K562 (cell line): ENCODE measurements at regions not wholly inside any gene's neighbourhood (a gene's known extent, or its start where the extent isn't known, plus 50 kb on each side); places are given as distances from the start of the nearest gene placed in this dataset.

Source experiments
- ATAC-seq: fragments of 200-7000 bp; cut with Tn5 transposase; 3 replicates; pipeline ENCODE4 v1.9.1; 2020; ENCODE audit warnings: moderate library complexity
- BruUV-seq: library from RNA; stranded (reverse); fragments of 400-500 nt; replicated peaks from 2 replicates; lab custom pipeline; 2021; lab: Mats Ljungman, UMichigan
- CTCF ChIA-PET: fragments of 300-600 bp; formaldehyde crosslinking; extraction: SDS; loops from one replicate; lab custom pipeline; 2021; ENCODE audit warnings: low intra/inter-chr PET ratio; lab: Yijun Ruan, JAX
- POLR2A ChIA-PET: fragments of 300-600, 350-650 bp; sonication (Branson Sonifier 250); formaldehyde crosslinking; extraction: SDS; loops from one replicate; lab custom pipeline; 2021; ENCODE audit warnings: antibody characterized with exemption, inconsistent platforms; lab: Yijun Ruan, JAX
- DNase-seq, 4 experiments: peaks; one replicate each; pipeline versions ENCODE4 v3.0.0 to v3.0.0-alpha.2; 2011 to 2018; ENCODE audit warnings: low spot score in 3 of 4, mixed read lengths in 3 of 4; ENCODE audit errors: extremely low read depth in 1 of 4
- FAIRE-seq: peaks from 2 replicates; lab custom pipeline; 2011; peaks lifted over from hg19 to GRCh38; lab: Jason Lieb, UNC
- H2AFZ ChIP-seq: 2 replicates; pipeline ENCODE4 v1.6.0; 2011; ENCODE audit warnings: low read depth, low read length, control low read depth, inconsistent platforms
- H3K27ac ChIP-seq: fragments of 200-600 bp; 3 replicates; pipeline ENCODE4 v1.8.0; 2011; ENCODE audit warnings: low read depth, mild to moderate bottlenecking, control low read depth, inconsistent platforms, low read length, moderate library complexity, mixed read lengths; ENCODE audit errors: extremely low read depth
- H3K27me3 ChIP-seq, 2 experiments: fragments of 300-600 bp in 1 of 2; 2 replicates in 1 of 2; 3 replicates in 1 of 2; pipeline versions ENCODE4 v1.6.0 to v1.8.0; 2011; ENCODE audit warnings: inconsistent platforms in 2 of 2, low read length in 2 of 2, mild to moderate bottlenecking in 1 of 2, mixed read lengths in 1 of 2, moderate library complexity in 1 of 2; ENCODE audit not compliant: control insufficient read depth in 2 of 2, insufficient read depth in 2 of 2
- H3K36me3 ChIP-seq: fragments of 300-600 bp; 3 replicates; pipeline ENCODE4 v1.8.0; 2011; ENCODE audit warnings: mild to moderate bottlenecking, low read length, inconsistent platforms; ENCODE audit not compliant: control insufficient read depth, insufficient read depth
- H3K4me1 ChIP-seq, 2 experiments: fragments of 200-600 bp in 1 of 2; replicated peaks in 1 of 2; 2 replicates in 1 of 2; 3 replicates in 1 of 2; pipeline versions ENCODE4 v1.5.1 to v1.8.0; 2011; ENCODE audit warnings: inconsistent platforms in 2 of 2, low read length in 2 of 2, mild to moderate bottlenecking in 1 of 2, mixed read lengths in 1 of 2, moderate library complexity in 1 of 2; ENCODE audit not compliant: control insufficient read depth in 2 of 2, insufficient read depth in 2 of 2
- H3K4me2 ChIP-seq: 2 replicates; pipeline ENCODE4 v1.6.1; 2011; ENCODE audit warnings: low read length, control low read depth, inconsistent platforms, mixed read lengths; ENCODE audit not compliant: insufficient read depth
- H3K4me3 ChIP-seq: fragments of 200-600 bp; sonication (generic), shearing (Covaris generic); 2 replicates; pipeline ENCODE4 v1.5.1; 2016; ENCODE audit warnings: control low read depth, inconsistent platforms
- H3K79me2 ChIP-seq: fragments of 200-600 bp; 3 replicates; pipeline ENCODE4 v1.8.0; 2011; ENCODE audit warnings: low read length, inconsistent platforms; ENCODE audit not compliant: control insufficient read depth, insufficient read depth
- H3K9ac ChIP-seq, 2 experiments: 2 replicates each; pipeline versions ENCODE4 v1.6.0 to v1.6.1; 2011; ENCODE audit warnings: low read depth in 2 of 2, low read length in 2 of 2, control low read depth in 1 of 2, inconsistent platforms in 1 of 2, mild to moderate bottlenecking in 1 of 2, mixed read lengths in 1 of 2; ENCODE audit not compliant: insufficient read depth in 1 of 2
- H3K9me1 ChIP-seq: one replicate; pipeline ENCODE4 v1.6.0; 2011; ENCODE audit warnings: inconsistent platforms, mild to moderate bottlenecking, low read length, moderate library complexity; ENCODE audit not compliant: control insufficient read depth, insufficient read depth
- H3K9me3 ChIP-seq: replicated peaks from 2 replicates; pipeline ENCODE4 v1.5.1; 2011; ENCODE audit warnings: low read depth, low read length, inconsistent platforms; ENCODE audit not compliant: control insufficient read depth, insufficient read depth
- H4K20me1 ChIP-seq: replicated peaks from 2 replicates; pipeline ENCODE4 v1.6.1; 2011; ENCODE audit warnings: low read length, inconsistent platforms, mixed read lengths; ENCODE audit not compliant: control insufficient read depth, insufficient read depth
- CTBP1 ChIP-seq: fragments of 450-650 bp; IDR thresholded peaks from 2 replicates; pipeline ENCODE4 v1.6.1; 2016; ENCODE audit warnings: borderline replicate concordance
- DPF2 ChIP-seq: fragments of 450-650 bp; IDR thresholded peaks from 2 replicates; pipeline ENCODE4 v1.6.1; 2016
- HMGN3 ChIP-seq: IDR thresholded peaks from 2 replicates; pipeline ENCODE4 v1.6.1; 2011; ENCODE audit warnings: borderline replicate concordance, low read depth, mild to moderate bottlenecking, mixed read lengths, low read length; ENCODE audit not compliant: insufficient read length; ENCODE audit errors: extremely low read depth
- MAZ ChIP-seq, 2 experiments: fragments of 450-650 bp in 1 of 2; sonication (generic) in 1 of 2; formaldehyde crosslinking; IDR thresholded peaks in 1 of 2; conservative IDR thresholded peaks in 1 of 2; 2 replicates each; pipeline versions ENCODE4 v1.4.0 to v1.5.0; 2020; ENCODE audit warnings: mild to moderate bottlenecking in 1 of 2, missing genetic modification reagents in 1 of 2
- MEF2D ChIP-seq: conservative IDR thresholded peaks from 2 replicates; pipeline ENCODE4 v1.6.1; 2016; ENCODE audit warnings: low read depth, missing genetic modification characterization, missing compliant biosample characterization
- MGA ChIP-seq: fragments of 450-650 bp; IDR thresholded peaks from 2 replicates; pipeline ENCODE4 v1.6.1; 2016; ENCODE audit warnings: mild to moderate bottlenecking, moderate library complexity
- MLLT1 ChIP-seq, 2 experiments: fragments of 450-650 bp; IDR thresholded peaks; 2 replicates each; pipeline ENCODE4 v1.6.1; 2016
- PHF20 ChIP-seq: fragments of 450-650 bp; IDR thresholded peaks from 2 replicates; pipeline ENCODE4 v1.6.1; 2018; ENCODE audit not compliant: partially characterized antibody
- SNIP1 ChIP-seq: fragments of 450-650 bp; IDR thresholded peaks from 2 replicates; pipeline ENCODE4 v1.7.1; 2017; ENCODE audit warnings: low read depth, mild to moderate bottlenecking
- ZNF263 ChIP-seq: sonication (generic); formaldehyde crosslinking; IDR thresholded peaks from 2 replicates; pipeline ENCODE4 v1.8.0; 2022; ENCODE audit warnings: mild to moderate bottlenecking, missing genetic modification reagents, borderline replicate concordance
- WGBS: fragments of 100-300 bp; shearing (Covaris generic); methylation state at CpG from one replicate; pipeline ENCODE4 v1.1.6; 2016; ENCODE audit warnings: low coverage, mixed read lengths; ENCODE audit not compliant: insufficient coverage; ENCODE audit errors: missing lambda C conversion rate; 5-methylcytosine and 5-hydroxymethylcytosine counted together
- in situ Hi-C: fragments of 300-500 bp; cut with MboI; formaldehyde crosslinking; loops from 4 replicates; pipeline ENCODE4 v1.15.0; 2018; ENCODE audit warnings: inconsistent platforms, mixed read lengths
- intact Hi-C: fragments of 100-400 bp; cut with micrococcal nuclease; formaldehyde crosslinking; loops from 2 replicates; pipeline ENCODE4 v1.14.2; 2022

- intact Hi-C loops = no loop called here
- no peak overlapping the region for H3K4me3 ChIP-seq
- no peaks in the 10 kb centered on the region for H3K4me1 ChIP-seq
- DNase-seq (no peak), FAIRE-seq (no peak), ATAC-seq (no peak)
- H4K20me1 ChIP-seq = no peaks in the 10 kb centered on the region
- no peaks in the 10 kb centered on the region for H3K9me1 ChIP-seq
- POLR2A ChIA-PET = interaction anchor here (0.6 to 0.8 kb wide), 2 partner anchors 200 to 702 kb away, joined by 3 to 4 read pairs; no protein-coding TSS in a partner anchor
- in situ Hi-C loops = no loop called here
- no peaks in the 10 kb centered on the region for H3K79me2 ChIP-seq
- H3K9ac ChIP-seq = no peak overlapping the region
- no peaks in the 10 kb centered on the region for H3K36me3 ChIP-seq
- no peak overlapping the region for H2AFZ ChIP-seq
- no peaks in the 10 kb centered on the region for H3K9me3 ChIP-seq
- WGBS = 3% methylated on average over 8 of the region's 8 CpGs
- no peak overlapping the region for H3K4me2 ChIP-seq
- CTCF ChIA-PET = no interaction called here
- BruUV-seq = no TSS peak
- H3K27ac ChIP-seq = no peak overlapping the region
- H3K27me3 ChIP-seq = peaks cover 2 to 18% of the 10 kb centered on the region in 2 experiments; a peak in 4 of 5 replicates
- TF ChIP-seq PHF20 = no peak
- no peak for TF ChIP-seq MGA
- no peak for TF ChIP-seq SNIP1
- no peak for TF ChIP-seq ZNF263 (CRISPR knock-in tag)
- no peak for TF ChIP-seq MLLT1 (IDR thresholded peaks at IDR 0.05)
- TF ChIP-seq CTBP1 = no peak
- no peak for TF ChIP-seq DPF2
- no peak for TF ChIP-seq MEF2D (tag)
- no peak for TF ChIP-seq HMGN3
- no peak for TF ChIP-seq MAZ (CRISPR knock-in tag; conservative IDR thresholded peaks at IDR 0.05 in 1 of 2, IDR thresholded peaks at IDR 0.05 in 1 of 2)
Observed at GRCh38 chr11:35893796-35894475, 49.9 kb upstream of the LDLRAD3 start.
